NCI-H524 treated with DMSO at 0.1 percent for 48 hours (cell line): ENCODE measurements at regions not wholly inside any gene's neighbourhood (a gene's known extent, or its start where the extent isn't known, plus 50 kb on each side); places are given as distances from the start of the nearest gene placed in this dataset.
"Not testable (repeated sequence)": the region's sequence is repeated elsewhere in the genome, so short reads cannot be mapped to it uniquely, and the experiment has no call there.

ENCODE experiments used
- DNase-seq: peaks from one replicate; lab custom pipeline; 2025; lab: John Stamatoyannopoulos, UW

DNA sequence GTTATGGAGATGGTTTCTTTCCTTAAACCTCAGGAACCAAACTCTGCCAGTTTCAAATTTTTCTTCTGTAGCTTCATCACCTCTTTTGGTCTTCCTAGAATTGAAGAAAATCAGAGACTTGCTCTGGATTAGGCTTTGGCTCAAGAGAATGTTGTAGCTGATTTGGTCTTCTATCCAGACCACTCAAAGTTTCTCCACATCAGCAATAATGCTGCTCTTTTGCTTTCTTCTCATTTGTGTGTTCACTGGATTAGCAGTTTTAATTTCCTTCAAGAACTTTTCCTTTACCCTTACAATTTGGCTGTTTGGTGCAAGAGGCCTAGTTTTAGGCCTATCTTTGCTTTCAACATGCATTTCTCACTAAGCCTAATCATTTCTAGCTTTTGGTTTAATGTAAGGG, 78.1 kb upstream of the PLCB4 start:
- DNase-seq = no peak

DNA sequence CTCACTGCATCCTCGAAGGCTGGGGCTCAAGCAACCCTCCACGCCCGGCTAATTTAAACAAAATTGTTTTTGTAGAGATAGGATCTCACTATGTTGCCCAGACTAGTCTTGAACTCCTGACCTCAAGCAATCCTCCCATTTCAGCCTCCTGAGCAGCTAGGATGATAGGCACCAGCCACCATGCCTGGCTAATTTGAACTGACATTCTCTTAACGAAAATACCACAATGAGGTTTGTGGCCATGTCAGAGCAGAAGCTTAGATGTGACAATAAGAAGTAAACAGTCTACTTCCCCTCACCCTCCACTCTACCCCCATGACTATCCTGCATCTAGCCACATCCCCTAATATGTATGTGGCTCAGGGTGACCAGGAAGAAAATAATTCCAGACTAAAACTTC, 74.8 kb upstream of the PLCB4 start:
- DNase-seq = no peak

- no peak for DNase-seq
Measured at GRCh38 chr20:8995761-8996160, 73.1 kb upstream of the PLCB4 start.

GRCh38 chr20:8996817-8997512, 71.9 kb upstream of the PLCB4 start:
- peak; percentile 25 for DNase-seq

GRCh38 chr20:8997701-8998117, 71.2 kb upstream of the PLCB4 start:
- DNase-seq = peak; percentile 67

- no peak for DNase-seq
Measured at GRCh38 chr20:9011121-9011520, 57.8 kb upstream of the PLCB4 start.

DNA sequence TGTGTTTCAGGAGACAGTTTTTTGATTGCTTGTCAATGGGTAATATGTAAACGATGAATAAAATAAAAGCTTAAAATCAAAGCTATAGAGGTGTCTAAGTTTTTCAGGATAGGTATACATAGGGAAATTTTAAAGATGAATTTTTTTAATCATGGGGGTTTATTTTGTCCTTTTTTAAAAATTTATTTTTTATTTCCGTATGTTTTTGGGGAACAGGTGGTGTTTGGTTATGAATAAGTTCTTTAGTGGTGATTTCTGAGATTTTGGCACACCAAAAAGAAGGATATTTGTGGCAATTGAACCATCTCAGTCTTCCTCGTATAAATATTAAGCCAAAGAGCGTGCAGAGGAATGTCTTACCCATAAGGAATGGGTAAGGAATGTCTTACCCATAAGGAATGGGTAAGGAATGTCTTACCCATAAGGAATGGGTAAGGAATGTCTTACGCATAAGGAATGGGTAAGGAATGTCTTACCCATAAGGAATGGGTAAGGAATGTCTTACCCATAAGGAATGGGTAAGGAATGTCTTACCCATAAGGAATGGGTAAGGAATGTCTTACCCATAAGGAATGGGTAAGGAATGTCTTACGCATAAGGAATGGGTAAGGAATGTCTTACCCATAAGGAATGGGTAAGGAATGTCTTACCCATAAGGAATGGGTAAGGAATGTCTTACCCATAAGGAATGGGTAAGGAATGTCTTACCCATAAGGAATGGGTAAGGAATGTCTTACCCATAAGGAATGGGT, 53.5 kb upstream of the PLCB4 start:
- DNase-seq = not testable (repeated sequence)

DNA sequence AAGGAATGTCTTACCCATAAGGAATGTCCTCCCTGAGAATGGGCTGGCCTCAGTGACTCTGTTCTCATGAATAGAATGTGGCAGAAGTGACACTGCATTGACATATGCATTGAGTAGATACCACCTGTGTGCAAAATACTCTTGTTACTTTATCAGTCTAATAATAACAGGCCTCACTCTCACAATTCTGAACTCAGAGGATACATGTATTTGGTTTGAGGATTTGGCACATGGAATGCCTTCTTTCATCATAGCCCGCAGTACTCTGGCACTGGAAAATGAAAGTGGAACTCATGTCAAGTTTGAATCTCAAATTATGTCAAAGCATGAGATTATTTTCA, 52.9 kb upstream of the PLCB4 start:
- no peak for DNase-seq

DNA sequence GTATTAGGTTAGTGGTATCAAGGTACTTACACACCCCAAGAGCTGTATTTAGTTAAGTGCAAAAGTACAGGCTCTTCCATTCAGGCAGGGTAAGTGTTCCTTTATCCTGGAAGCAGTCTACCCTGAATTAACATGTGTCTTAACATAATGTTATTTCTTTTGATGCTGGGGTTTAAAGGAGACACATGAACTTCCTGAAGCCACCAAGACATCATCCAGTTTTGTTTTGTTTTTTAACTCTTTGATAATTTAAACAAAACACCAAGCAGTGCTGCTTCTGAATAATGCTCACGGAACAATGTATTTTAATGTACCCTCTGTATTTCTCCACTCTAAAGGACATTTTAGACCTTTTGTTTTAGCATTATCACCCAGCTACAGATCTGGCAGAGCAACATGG, 50.5 kb upstream of the PLCB4 start:
- DNase-seq = no peak
